ENCODE measurements at regions not wholly inside any gene's neighbourhood (a gene's known extent, or its start where the extent isn't known, plus 50 kb on each side); places are given as distances from the start of the nearest gene placed in this dataset.

DNA sequence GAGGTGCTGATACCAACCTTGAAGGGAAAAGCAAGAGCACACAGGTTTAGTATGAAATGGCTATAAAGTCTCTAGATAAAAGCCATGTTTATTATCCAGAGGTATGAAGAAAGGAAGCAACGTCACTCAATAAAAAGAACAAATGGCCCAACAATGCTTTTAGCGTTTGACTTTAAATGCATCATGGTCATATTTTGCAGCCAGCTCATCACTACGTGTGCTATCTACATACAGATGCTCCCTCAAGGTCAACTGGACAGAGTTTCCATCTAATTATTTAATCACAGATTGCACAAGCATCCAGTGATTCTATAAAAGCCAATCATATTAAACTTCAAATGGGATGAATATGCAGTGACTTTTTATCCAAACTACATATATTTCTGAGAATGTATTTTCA, 127.6 kb upstream of the SYNDIG1 start:
- Histone ChIP-seq H3K36me3 (no peaks in the 10 kb centered on the region), H3K27me3 (no peaks in the 10 kb centered on the region), H3K4me1 (ENCODE audit: insufficient read depth) (peaks cover 3% of the 10 kb centered on the region), H3K4me3 (no peak overlapping the region), H3K9me3 (no peaks in the 10 kb centered on the region), H3K27ac (no peak overlapping the region)
- WGBS, 3 donors: 15 to 33% (median 20%) methylated on average over 3 of the region's 3 CpGs
- intact Hi-C loops (cut with DNase I): no loop called here
- DNase-seq: no peak
- TF ChIP-seq POLR2A (IDR thresholded peaks at IDR 0.05) (no peak), CTCF (IDR thresholded peaks at IDR 0.05) (no peak), EP300 (IDR thresholded peaks at IDR 0.05) (no peak)

GRCh38 chr20:24340933-24341332, 128.5 kb upstream of the SYNDIG1 start:
- Histone ChIP-seq H3K4me1 (ENCODE audit: insufficient read depth) (peaks cover 3% of the 10 kb centered on the region), H3K27ac (no peak overlapping the region), H3K9me3 (no peaks in the 10 kb centered on the region), H3K36me3 (no peaks in the 10 kb centered on the region), H3K27me3 (no peaks in the 10 kb centered on the region), H3K4me3 (no peak overlapping the region)
- 90 to 96% (median 96%) methylated on average over 2 of the region's 2 CpGs for WGBS, 3 donors
- TF ChIP-seq CTCF (IDR thresholded peaks at IDR 0.05) (no peak), EP300 (IDR thresholded peaks at IDR 0.05) (no peak), POLR2A (IDR thresholded peaks at IDR 0.05) (no peak)
- DNase-seq: no peak
- intact Hi-C loops (cut with DNase I): no loop called here

- H3K27me3 ChIP-seq: no peaks in the 10 kb centered on the region
- H3K4me3 ChIP-seq: no peak overlapping the region
- no peaks in the 10 kb centered on the region for H3K9me3 ChIP-seq
- H3K27ac ChIP-seq: no peak overlapping the region
- DNase-seq: no peak
- intact Hi-C loops (cut with DNase I): no loop called here
- no peaks in the 10 kb centered on the region for H3K36me3 ChIP-seq
- TF ChIP-seq POLR2A (IDR thresholded peaks at IDR 0.05): no peak
- no peak for TF ChIP-seq EP300 (IDR thresholded peaks at IDR 0.05)
- no peak for TF ChIP-seq CTCF (IDR thresholded peaks at IDR 0.05)
- peaks cover 3% of the 10 kb centered on the region for H3K4me1 ChIP-seq (ENCODE audit: insufficient read depth)
- 83 to 87% (median 83%) methylated on average over 5 of the region's 5 CpGs for WGBS, 3 donors
These were observed 130.2 kb upstream of the SYNDIG1 start for GRCh38 chr20:24339210-24339641.

DNA sequence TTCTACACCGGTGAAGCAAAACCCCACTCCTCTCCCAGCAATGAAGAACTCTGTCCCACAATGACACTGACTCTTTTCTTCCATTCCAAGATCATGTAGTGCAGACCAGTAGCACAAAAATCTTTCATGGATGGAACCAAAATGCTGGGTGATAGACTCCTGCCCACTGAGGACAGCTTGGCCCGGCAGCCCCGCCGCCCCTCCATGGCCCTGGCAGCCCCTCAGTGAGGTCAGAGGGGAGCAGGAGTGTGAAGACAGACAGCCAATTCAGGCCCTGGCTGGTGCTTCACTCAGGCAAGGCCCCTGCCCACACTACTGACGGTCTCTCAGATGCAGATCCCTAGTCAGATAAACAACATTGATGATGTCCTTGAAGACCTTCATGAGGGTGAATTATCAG, 131.9 kb upstream of the SYNDIG1 start:
- no peak for TF ChIP-seq CTCF (IDR thresholded peaks at IDR 0.05)
- no peak for TF ChIP-seq EP300 (IDR thresholded peaks at IDR 0.05)
- TF ChIP-seq POLR2A (IDR thresholded peaks at IDR 0.05): no peak
- WGBS, 3 donors: 81 to 89% (median 86%) methylated on average over 5 of the region's 5 CpGs
- Histone ChIP-seq H3K36me3 (no peaks in the 10 kb centered on the region), H3K4me1 (ENCODE audit: insufficient read depth) (peaks cover 3% of the 10 kb centered on the region), H3K4me3 (no peak overlapping the region), H3K27me3 (no peaks in the 10 kb centered on the region), H3K27ac (no peak overlapping the region), H3K9me3 (no peaks in the 10 kb centered on the region)
- DNase-seq: no peak
- intact Hi-C loops (cut with DNase I): no loop called here

GRCh38 chr20:24337069-24337468, 132.4 kb upstream of the SYNDIG1 start:
- Histone ChIP-seq H3K4me1 (ENCODE audit: insufficient read depth) (peaks cover 3% of the 10 kb centered on the region), H3K36me3 (no peaks in the 10 kb centered on the region), H3K9me3 (no peaks in the 10 kb centered on the region), H3K27ac (no peak overlapping the region), H3K27me3 (no peaks in the 10 kb centered on the region), H3K4me3 (no peak overlapping the region)
- WGBS, 3 donors: 23 to 40% (median 39%) methylated on average over 4 of the region's 4 CpGs
- intact Hi-C loops (cut with DNase I): no loop called here
- no peak for TF ChIP-seq POLR2A (IDR thresholded peaks at IDR 0.05)
- no peak for TF ChIP-seq EP300 (IDR thresholded peaks at IDR 0.05)
- TF ChIP-seq CTCF (IDR thresholded peaks at IDR 0.05): no peak
- no peak for DNase-seq
